GM13976 (cell line): ENCODE measurements at regions not wholly inside any gene's neighbourhood (a gene's known extent, or its start where the extent isn't known, plus 50 kb on each side); places are given as distances from the start of the nearest gene placed in this dataset.

Source experiments
- DNase-seq: peaks from one replicate; pipeline ENCODE4 v3.0.0; 2012; ENCODE audit warnings: low spot score
- in situ Hi-C: fragments of 300-500 bp; cut with MboI; formaldehyde crosslinking; loops from one replicate; pipeline ENCODE4 v1.12.0; 2022; ENCODE audit warnings: low sequenced_read_pairs, mixed read lengths, inconsistent platforms; ENCODE audit not compliant: unreplicated experiment
- TF ChIP-seq, protein P1 (sequence below): IDR thresholded peaks from 2 replicates; pipeline ENCODE4 v1.5.1; 2012; ENCODE audit warnings: borderline replicate concordance, mild to moderate bottlenecking; ENCODE audit not compliant: insufficient read depth; ENCODE audit errors: extremely low read depth, missing control alignments, control extremely low read depth

GRCh38 chr1:36743286-36744005, 260.7 kb upstream of the CSF3R start:
- no peak for DNase-seq
- TF ChIP-seq, protein P1, sequence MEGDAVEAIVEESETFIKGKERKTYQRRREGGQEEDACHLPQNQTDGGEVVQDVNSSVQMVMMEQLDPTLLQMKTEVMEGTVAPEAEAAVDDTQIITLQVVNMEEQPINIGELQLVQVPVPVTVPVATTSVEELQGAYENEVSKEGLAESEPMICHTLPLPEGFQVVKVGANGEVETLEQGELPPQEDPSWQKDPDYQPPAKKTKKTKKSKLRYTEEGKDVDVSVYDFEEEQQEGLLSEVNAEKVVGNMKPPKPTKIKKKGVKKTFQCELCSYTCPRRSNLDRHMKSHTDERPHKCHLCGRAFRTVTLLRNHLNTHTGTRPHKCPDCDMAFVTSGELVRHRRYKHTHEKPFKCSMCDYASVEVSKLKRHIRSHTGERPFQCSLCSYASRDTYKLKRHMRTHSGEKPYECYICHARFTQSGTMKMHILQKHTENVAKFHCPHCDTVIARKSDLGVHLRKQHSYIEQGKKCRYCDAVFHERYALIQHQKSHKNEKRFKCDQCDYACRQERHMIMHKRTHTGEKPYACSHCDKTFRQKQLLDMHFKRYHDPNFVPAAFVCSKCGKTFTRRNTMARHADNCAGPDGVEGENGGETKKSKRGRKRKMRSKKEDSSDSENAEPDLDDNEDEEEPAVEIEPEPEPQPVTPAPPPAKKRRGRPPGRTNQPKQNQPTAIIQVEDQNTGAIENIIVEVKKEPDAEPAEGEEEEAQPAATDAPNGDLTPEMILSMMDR = no peak
- in situ Hi-C loops = no loop called here

DNA sequence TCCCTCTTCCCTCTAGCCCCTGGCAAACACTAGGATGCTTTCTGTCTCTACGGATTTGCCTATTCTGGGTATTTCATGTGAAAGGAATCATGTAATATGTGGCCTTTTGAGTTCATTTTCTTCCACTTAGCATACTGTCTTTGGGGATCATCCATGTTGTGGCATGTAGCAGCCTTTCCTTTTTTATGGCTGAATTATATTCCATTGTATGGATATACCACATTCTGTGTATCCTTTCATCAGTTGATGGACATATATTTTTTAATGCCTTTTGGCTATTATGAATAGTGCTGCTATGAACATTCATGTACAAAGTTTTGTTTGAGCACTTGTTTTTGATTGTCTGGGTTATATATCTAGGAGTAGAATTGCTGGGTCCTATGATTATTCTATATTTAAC, 258.4 kb upstream of the CSF3R start:
- no peak for DNase-seq
- TF ChIP-seq, protein P1 = no peak
- in situ Hi-C loops = no loop called here

DNA sequence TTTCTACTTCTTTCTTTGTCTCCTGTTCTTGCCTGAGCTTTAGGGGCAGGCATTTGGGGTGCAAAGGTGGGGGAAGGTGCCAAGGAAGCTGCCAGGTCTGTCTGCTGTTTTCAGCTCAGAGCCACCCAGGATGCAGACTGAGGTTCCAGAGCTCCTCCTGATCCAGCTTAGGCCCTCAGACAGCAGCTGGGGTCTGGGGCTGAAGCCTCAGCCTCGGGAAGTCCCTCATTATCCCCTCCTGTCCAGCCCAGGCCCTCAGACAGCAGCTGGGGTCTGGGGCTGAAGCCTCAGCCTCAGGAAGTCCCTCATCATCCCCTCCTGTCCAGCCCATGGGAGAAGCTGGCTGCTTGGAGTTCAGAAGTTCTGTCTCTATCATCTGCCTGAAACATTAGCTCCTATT, 257.7 kb upstream of the CSF3R start:
- DNase-seq = no peak
- TF ChIP-seq, protein P1 = no peak
- in situ Hi-C loops = no loop called here

DNA sequence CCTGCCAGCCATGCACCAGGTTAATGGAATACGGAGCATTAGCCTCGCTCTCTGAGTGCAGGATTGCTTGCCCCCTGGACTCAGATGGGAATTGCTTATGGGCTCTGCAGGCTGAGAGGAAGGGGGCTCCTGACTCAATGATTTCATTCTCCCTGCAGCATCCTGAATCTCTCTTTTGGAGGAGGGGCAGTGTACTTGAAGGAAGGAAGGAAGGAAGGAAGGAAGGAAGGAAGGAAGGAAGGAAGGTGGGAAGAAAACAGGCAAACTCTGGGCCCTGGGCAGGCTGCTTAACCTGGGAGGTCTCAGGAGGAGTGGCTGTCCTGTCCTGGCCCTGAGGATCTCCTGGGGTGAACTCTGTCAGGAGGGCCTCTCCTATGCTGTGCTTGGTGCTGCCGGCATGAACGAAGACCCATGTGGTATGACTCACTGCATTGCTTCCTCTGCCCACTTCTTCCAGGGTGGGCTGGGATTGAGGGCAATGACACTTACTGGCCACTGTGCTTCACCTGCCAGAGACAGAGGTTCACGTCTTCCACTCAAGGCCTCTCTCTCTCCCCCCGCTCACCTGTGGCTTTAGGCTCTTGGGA, 257.1 kb upstream of the CSF3R start:
- TF ChIP-seq, protein P1 = no peak
- no peak for DNase-seq
- in situ Hi-C loops = no loop called here

DNA sequence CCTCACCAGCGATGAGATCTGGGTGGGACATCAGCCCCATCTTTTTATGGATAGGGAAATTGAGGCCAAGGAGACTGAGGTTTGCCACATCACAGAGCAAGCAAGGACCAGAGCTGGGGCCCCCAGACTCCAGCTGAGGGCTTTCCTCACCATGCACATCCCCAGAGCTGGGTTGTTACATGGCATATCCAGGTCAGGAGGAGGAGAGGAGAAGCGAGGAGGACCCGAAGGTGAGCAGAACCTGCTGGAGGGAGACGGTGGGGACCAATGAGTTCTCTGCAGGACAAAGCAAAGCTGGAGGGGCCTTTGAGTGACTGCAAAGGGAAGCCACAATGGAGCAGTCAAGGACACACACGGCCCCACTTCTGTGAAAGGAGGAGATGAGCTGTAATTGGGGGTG, 255.5 kb upstream of the CSF3R start:
- in situ Hi-C loops = no loop called here

DNA sequence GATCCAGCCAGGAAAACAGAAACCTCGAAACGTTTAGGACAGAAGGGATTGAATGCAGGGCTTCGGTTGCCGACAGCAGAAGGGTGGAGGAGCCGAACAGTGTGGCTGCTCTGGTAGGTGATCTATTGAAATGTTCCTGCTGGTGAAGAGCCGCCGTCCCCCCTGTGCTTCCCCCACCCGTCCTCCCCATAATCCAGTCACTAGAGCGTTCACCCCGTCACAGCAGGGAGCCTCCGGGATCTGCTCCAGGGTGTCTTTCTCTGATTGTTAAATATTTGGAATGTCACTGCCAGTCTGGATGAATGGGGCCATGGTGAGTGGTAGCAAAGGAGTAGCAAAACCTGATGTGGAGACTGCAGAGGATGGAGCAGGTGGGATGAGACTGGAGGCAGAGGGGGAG, 255.1 kb upstream of the CSF3R start:
- DNase-seq = no peak
- TF ChIP-seq, protein P1 = no peak
- in situ Hi-C loops = no loop called here

More for the DNA sequence above, 255.5 kb upstream of the CSF3R start:
- TF ChIP-seq, protein P1 = no peak
- DNase-seq = no peak
